Hepatocyte (in vitro differentiated cells): ENCODE measurements at regions not wholly inside any gene's neighbourhood (a gene's known extent, or its start where the extent isn't known, plus 50 kb on each side); places are given as distances from the start of the nearest gene placed in this dataset.

ENCODE experiments used
- DNase-seq: peaks from one replicate; pipeline ENCODE4 v3.0.0-alpha.2; 2016; ENCODE audit warnings: low spot score
- H2AFZ ChIP-seq: fragments of 200-600 bp; sonication (generic); 2 replicates; pipeline ENCODE4 v1.6.0; 2016; ENCODE audit warnings: antibody characterized with exemption, mild to moderate bottlenecking
- H3K27ac ChIP-seq: fragments of 200-600 bp; sonication (generic); 2 replicates; pipeline ENCODE4 v1.5.1; 2016; ENCODE audit warnings: mild to moderate bottlenecking
- H3K27me3 ChIP-seq: fragments of 200-600 bp; sonication (generic); 2 replicates; pipeline ENCODE4 v1.6.1; 2016
- H3K36me3 ChIP-seq: fragments of 200-600 bp; sonication (generic); replicated peaks from 2 replicates; pipeline ENCODE4 v1.5.1; 2016; ENCODE audit warnings: low read depth; ENCODE audit not compliant: insufficient read depth
- H3K4me1 ChIP-seq: fragments of 200-600 bp; sonication (generic); 2 replicates; pipeline ENCODE4 v1.5.1; 2016; ENCODE audit warnings: mild to moderate bottlenecking, moderate library complexity; ENCODE audit not compliant: insufficient read depth
- H3K4me2 ChIP-seq: fragments of 200-600 bp; sonication (generic); 2 replicates; pipeline ENCODE4 v1.6.0; 2016
- H3K4me3 ChIP-seq: fragments of 200-600 bp; sonication (generic); 2 replicates; pipeline ENCODE4 v1.5.1; 2016; ENCODE audit warnings: mild to moderate bottlenecking
- H3K79me2 ChIP-seq: fragments of 200-600 bp; sonication (generic); 2 replicates; pipeline ENCODE4 v1.6.0; 2017; ENCODE audit warnings: mild to moderate bottlenecking
- H3K9me2 ChIP-seq: fragments of 200-600 bp; sonication (generic); replicated peaks from 2 replicates; pipeline ENCODE4 v1.6.0; 2017; ENCODE audit warnings: mild to moderate bottlenecking; ENCODE audit not compliant: insufficient read depth
- H3K9me3 ChIP-seq: fragments of 200-600 bp; sonication (generic); 2 replicates; pipeline ENCODE4 v1.5.1; 2016; ENCODE audit warnings: low read depth, mild to moderate bottlenecking
- H4K20me1 ChIP-seq: fragments of 200-600 bp; sonication (generic); 2 replicates; pipeline ENCODE4 v1.6.0; 2016; ENCODE audit warnings: mild to moderate bottlenecking; ENCODE audit not compliant: insufficient read depth, poor library complexity, severe bottlenecking
- CTCF ChIP-seq: fragments of 200-600 bp; sonication (generic); IDR thresholded peaks from 2 replicates; pipeline ENCODE4 v1.5.1; 2016; ENCODE audit warnings: antibody characterized with exemption, mild to moderate bottlenecking; ENCODE audit not compliant: poor library complexity
- EZH2 ChIP-seq: fragments of 200-600 bp; sonication (generic); IDR thresholded peaks from 2 replicates; pipeline ENCODE4 v1.6.1; 2016; ENCODE audit warnings: antibody characterized with exemption, mild to moderate bottlenecking, borderline replicate concordance
- EZH2phosphoT487 ChIP-seq: fragments of 200-600 bp; sonication (generic); IDR thresholded peaks from one replicate; pipeline ENCODE4 v1.6.1; 2018; ENCODE audit warnings: antibody characterized with exemption, mild to moderate bottlenecking, low read depth, moderate library complexity; ENCODE audit not compliant: unreplicated experiment, severe bottlenecking
- WGBS: methylation state at CpG from one replicate; pipeline ENCODE4 v1.1.6; 2016; ENCODE audit warnings: low lambda C conversion rate; ENCODE audit errors: missing lambda C conversion rate; 5-methylcytosine and 5-hydroxymethylcytosine counted together

DNA sequence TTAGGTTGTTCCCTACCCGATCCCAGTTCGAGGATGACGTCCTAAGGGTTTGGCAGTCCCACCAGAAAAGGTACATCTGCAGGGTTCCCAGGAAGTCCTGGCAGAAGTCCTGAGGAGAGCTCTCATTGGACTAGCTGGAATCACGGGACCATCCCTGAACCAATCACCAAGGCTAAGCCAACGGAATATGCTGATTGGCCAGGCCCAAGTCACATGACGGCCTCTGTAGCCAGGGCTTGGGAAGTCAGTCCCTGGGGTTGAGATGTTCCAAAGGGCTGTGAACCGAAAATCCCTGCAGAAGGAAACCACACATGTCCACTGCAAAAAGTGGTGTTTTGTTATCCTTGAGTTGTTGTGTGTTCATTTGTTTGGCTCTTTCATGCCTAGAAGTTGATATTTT, 68.2 kb upstream of the ZNF423 start:
- WGBS = 94% methylated on average over 7 of the region's 7 CpGs
- no peak overlapping the region for H3K27ac ChIP-seq
- H3K36me3 ChIP-seq = no peaks in the 10 kb centered on the region
- H3K4me1 ChIP-seq = peaks cover 3% of the 10 kb centered on the region
- H3K4me3 ChIP-seq = no peak overlapping the region
- no peak overlapping the region for H2AFZ ChIP-seq
- H4K20me1 ChIP-seq = no peaks in the 10 kb centered on the region
- no peak overlapping the region for H3K4me2 ChIP-seq
- peaks cover 8% of the 10 kb centered on the region for H3K27me3 ChIP-seq
- H3K9me2 ChIP-seq = no peaks in the 10 kb centered on the region
- DNase-seq = no peak
- no peak for TF ChIP-seq EZH2
- TF ChIP-seq CTCF = no peak
- no peak for TF ChIP-seq EZH2phosphoT487
- H3K79me2 ChIP-seq = no peaks in the 10 kb centered on the region
- H3K9me3 ChIP-seq = no peaks in the 10 kb centered on the region

DNA sequence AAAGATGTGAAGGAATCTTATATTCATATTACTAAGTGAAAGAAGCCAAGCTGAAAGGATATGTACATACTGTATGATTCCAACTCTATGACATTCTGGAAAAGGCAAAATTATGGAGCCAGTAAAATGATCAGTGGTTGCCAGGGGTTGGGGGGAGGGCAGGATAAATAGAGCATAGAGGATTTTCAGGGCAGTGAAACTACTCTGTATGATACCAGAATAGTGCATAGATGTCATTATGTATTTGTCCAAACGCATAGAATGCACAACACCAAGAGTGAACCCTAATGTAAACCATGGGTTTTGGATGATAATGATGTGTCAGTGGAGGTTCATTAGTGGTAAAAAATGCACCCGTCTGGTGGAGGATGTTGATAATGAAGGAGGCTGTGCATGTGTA, 71.0 kb upstream of the ZNF423 start:
- H3K27ac ChIP-seq = no peak overlapping the region
- TF ChIP-seq EZH2 (no peak), EZH2phosphoT487 (no peak), CTCF (no peak)
- no peaks in the 10 kb centered on the region for H3K9me2 ChIP-seq
- H2AFZ ChIP-seq = no peak overlapping the region
- H3K4me2 ChIP-seq = no peak overlapping the region
- no peaks in the 10 kb centered on the region for H3K4me1 ChIP-seq
- H3K79me2 ChIP-seq = no peaks in the 10 kb centered on the region
- no peaks in the 10 kb centered on the region for H4K20me1 ChIP-seq
- no peaks in the 10 kb centered on the region for H3K9me3 ChIP-seq
- no peak for DNase-seq
- H3K36me3 ChIP-seq = no peaks in the 10 kb centered on the region
- 73% methylated on average over 2 of the region's 2 CpGs for WGBS
- H3K27me3 ChIP-seq = peaks cover 8% of the 10 kb centered on the region
- H3K4me3 ChIP-seq = no peak overlapping the region

DNA sequence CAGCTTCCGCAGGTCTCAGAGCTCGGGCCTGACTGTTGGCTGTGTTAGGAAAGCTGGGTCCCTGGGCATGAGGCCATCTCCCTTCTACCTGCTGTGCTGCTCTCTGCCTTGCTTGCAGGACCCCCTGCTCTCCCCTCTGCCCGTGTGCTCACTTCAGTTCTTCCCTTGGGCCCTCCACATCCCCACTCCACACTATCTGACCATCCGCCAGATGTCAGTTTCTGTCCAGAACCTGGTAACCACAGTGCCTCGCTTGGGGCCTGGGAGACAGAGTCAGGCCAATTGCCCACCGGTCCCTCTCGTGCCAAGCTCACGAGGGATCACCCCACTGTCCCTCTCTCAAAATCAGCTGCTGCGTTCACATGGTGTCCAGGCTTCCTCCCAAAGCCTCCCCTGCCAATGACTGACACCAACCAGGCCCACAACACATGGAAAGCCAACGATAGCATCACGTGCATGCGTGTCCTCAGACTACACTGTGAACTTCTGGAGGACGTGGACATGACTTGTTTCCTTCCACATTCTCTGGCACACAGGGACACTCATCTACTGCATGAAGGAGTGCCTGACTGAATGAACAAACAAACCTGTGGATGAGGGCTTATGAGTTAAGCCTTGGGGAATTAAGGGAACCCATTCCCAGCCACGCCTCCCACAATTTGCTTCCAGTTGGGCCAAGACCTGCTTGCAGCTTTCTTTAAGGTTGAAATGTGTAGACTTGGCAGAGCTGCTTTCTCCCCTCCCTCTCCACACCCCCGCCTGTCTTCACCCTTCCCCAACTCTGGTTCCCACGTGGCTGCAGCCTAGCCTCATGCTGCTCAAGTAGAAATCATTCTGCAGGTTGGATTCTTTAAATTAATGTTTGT, 72.5 kb upstream of the ZNF423 start:
- no peak for TF ChIP-seq EZH2
- TF ChIP-seq EZH2phosphoT487 = no peak
- no peak for TF ChIP-seq CTCF
- Histone ChIP-seq H3K79me2 (no peaks in the 10 kb centered on the region), H3K9me2 (no peaks in the 10 kb centered on the region), H4K20me1 (no peaks in the 10 kb centered on the region), H3K4me2 (no peak overlapping the region), H3K4me1 (no peaks in the 10 kb centered on the region), H3K27ac (no peak overlapping the region), H2AFZ (no peak overlapping the region), H3K9me3 (no peaks in the 10 kb centered on the region), H3K27me3 (peaks cover 8% of the 10 kb centered on the region), H3K36me3 (no peaks in the 10 kb centered on the region), H3K4me3 (no peak overlapping the region)
- 84% methylated on average over 16 of the region's 16 CpGs for WGBS
- no peak for DNase-seq

DNA sequence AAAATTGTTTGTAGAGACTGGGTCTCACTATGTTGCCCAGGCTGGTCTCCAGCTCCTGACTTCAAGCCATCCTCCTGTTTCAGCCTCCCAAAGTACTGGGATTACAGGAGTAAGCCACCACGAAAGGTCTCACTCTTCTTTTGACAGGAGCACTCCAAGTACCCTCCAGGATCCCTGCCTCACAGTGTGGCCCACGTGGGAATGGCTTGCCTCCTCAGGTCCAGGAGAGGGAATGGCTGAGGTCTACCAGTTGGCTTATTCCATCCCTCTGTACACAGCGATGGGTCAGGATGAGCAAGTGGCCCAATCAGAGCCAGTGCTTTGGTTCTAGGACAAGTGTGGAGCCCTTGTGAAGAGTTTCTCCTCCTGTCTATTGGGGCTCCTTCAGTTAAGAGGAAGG, 73.7 kb upstream of the ZNF423 start:
- Histone ChIP-seq H3K27me3 (peaks cover 8% of the 10 kb centered on the region), H3K27ac (no peak overlapping the region), H4K20me1 (no peaks in the 10 kb centered on the region), H3K4me2 (no peak overlapping the region), H2AFZ (no peak overlapping the region), H3K9me3 (no peaks in the 10 kb centered on the region), H3K9me2 (no peaks in the 10 kb centered on the region), H3K4me3 (no peak overlapping the region), H3K36me3 (no peaks in the 10 kb centered on the region), H3K4me1 (no peaks in the 10 kb centered on the region), H3K79me2 (no peaks in the 10 kb centered on the region)
- no peak for TF ChIP-seq CTCF
- no peak for TF ChIP-seq EZH2phosphoT487
- no peak for TF ChIP-seq EZH2
- WGBS = 91% methylated on average over 3 of the region's 3 CpGs
- no peak for DNase-seq
